ENCODE measurements at regions not wholly inside any gene's neighbourhood (a gene's known extent, or its start where the extent isn't known, plus 50 kb on each side); places are given as distances from the start of the nearest gene placed in this dataset.

DNA sequence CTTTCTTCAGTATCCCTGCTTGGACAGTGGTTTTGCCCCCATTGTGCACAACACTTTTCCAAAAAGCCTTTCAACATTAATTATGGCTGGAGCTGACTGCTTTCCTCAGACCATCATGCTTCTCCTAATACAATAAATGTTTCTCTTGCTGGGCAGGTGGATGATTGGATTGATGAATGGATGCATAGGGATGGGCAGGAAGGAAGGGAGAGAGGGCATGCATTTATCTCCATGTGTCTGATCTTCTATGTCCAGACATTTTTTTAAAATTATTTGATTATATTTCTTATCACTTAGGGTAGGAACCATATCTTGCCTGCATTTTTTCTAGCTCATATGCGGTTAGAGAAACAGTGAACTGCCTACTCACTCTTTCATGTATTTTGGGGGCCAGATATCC, 218.5 kb downstream of the PRL start:
- DNase-seq (ENCODE audit: extremely low read depth, low read depth, low spot score), result no peak

GRCh38 chr6:22078802-22079545, 217.9 kb downstream of the PRL start:
- DNase-seq (ENCODE audit: extremely low read depth, low read depth, low spot score), result no peak

- DNase-seq (ENCODE audit: extremely low read depth, low read depth, low spot score), result no peak
These were observed 217.1 kb downstream of the PRL start for GRCh38 chr6:22079783-22080182.

GRCh38 chr6:22081709-22082108, 215.1 kb downstream of the PRL start:
- DNase-seq (ENCODE audit: extremely low read depth, low read depth, low spot score), result no peak

- DNase-seq (ENCODE audit: extremely low read depth, low read depth, low spot score), result no peak
These were observed 214.6 kb downstream of the PRL start for GRCh38 chr6:22082218-22082617.

DNA sequence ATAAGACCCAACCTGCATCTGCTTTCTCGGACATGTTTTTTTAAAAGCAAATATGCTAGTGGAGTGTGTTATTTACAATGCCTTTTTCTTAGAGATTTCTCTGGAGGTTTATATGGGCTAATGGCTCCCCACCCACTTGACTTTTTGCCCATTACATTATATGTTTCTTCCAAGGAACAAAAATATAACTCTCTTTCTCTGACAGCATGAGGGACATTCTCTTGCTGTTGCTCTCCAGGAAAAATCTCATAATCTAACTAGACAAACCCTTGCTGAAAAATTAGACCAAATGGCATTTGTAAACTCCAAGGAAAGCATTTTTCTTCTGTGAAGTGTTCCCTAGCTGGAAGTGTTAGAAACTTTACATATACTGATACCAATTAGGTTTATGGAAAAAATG, 213.7 kb downstream of the PRL start:
- no peak for DNase-seq (ENCODE audit: extremely low read depth, low read depth, low spot score)

- DNase-seq (ENCODE audit: extremely low read depth, low read depth, low spot score), result no peak
These were observed 208.7 kb downstream of the PRL start for GRCh38 chr6:22087960-22088706.

DNA sequence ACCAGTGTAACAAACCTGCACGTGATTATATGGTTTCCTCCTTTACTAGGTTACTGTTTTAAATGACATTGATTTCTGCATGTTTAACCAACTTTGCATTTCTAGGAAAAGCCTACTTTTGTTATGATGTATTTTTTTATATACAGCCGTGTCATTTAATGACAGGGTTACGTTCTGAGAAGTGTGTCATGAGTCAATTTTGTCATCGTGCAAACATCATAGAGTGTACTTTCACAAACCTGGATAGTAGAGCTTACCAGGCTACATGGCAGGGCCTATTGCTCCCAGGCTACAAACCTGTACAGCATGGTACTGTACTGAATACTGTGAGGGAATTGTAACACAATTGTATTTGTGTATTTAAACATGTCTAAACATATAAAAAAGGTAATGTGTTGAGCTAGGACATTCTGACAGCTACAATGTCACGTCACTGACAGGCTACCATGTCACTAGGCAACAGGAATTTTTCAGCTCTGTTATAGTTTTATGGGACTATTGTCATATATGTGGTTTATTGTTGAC, 205.3 kb downstream of the PRL start:
- DNase-seq (ENCODE audit: extremely low read depth, low read depth, low spot score), result no peak

GRCh38 chr6:22095836-22096235, 201.0 kb downstream of the PRL start:
- no peak for DNase-seq (ENCODE audit: extremely low read depth, low read depth, low spot score)

DNA sequence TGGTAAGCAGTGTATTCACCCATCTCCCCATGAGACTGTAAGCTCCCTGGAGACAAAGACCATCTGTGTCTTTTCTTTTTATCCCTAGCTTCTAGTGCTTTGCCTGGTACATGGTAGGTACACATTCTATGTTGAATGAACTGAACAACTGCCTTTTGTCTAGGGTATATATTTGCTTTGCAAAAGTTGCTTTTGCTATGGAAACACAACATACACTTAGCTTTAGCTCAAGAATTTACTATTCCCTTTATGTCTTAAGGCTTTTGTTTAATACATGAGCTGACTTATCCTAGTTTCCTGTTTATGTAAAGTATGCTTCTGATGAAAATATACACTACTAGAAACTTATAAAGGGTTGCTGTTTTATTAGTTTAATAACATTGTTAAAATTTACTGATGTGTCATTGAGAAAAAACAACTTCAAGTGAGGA, 198.2 kb downstream of the PRL start:
- DNase-seq (ENCODE audit: extremely low read depth, low read depth, low spot score), result no peak

DNA sequence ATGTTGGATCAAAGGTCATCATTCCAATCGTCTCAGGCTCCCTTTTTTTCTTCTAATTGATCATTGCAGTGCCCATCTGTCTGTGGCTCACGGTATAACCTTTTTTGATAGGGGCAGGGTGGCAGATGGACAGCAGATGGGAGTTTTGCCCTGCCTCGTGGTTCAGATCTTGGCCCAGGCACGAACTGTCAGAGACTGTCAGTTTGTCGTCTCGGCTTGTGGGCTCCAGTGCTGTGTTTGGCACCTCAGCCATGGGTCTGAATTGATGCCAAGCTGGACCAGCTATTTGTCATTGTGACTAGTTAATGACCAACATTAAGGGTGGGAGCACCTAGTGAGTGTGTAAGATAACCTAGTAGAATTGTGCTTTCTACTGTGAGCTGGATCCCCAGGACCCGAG, 197.6 kb downstream of the PRL start:
- DNase-seq (ENCODE audit: extremely low read depth, low read depth, low spot score), result no peak

GRCh38 chr6:22099923-22100322, 196.9 kb downstream of the PRL start:
- DNase-seq (ENCODE audit: extremely low read depth, low read depth, low spot score), result no peak

DNA sequence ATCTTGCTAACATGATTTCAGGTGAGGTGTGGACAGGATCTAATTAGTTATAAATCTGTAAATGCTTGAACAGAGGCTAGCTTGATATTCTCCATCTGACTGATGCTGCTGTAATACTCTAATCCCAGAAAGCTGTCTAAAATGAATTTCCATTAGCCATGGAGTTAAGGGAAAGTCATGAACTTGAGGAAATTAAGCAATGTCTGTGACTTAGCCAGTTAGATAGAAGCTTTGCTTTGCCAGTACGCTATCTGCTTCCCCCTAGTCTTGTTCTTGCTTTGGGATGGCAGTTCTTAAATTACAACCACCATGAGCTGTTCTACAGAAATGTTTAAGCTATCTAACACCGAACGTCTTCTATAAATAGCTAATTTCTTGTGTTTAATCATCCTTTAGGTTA, 195.7 kb downstream of the PRL start:
- no peak for DNase-seq (ENCODE audit: extremely low read depth, low read depth, low spot score)

DNA sequence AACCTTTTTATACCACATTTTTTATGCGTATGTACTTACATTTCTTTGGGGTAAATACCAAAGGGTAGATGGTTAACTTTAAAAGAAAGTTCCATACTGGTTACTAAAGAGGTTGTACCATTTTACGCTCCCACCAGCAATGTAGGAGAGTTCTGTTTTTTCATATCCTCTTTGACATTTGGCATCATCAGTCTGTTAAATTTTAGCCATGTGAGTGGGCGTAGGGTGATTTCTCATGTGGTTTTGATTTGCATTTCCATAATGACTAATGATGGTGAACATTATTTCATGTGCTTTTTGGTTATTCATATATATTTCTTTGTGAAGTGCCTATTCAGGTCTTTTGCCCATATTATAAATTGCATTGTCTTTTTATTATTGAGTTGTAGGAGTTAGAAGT, 194.2 kb downstream of the PRL start:
- no peak for DNase-seq (ENCODE audit: extremely low read depth, low read depth, low spot score)

DNA sequence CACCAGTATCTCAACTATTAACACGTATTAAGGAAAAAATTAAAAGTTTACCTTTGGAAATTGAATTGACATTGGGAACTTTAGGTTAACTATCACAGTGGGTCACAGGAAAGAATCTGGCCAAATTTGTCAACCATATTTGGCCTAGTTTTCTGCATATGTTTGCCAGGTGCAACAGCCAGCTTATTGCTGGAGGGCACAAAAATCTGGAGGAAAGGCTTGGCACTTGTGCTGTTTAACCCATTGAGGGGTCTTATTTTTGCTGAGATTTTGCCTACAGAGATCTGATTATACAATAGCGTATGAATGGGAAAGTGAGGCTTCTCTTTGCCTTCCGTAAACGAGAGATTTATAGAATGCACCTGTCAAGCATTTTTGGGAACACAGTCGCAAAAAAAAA, 190.4 kb downstream of the PRL start:
- no peak for DNase-seq (ENCODE audit: extremely low read depth, low read depth, low spot score)

DNA sequence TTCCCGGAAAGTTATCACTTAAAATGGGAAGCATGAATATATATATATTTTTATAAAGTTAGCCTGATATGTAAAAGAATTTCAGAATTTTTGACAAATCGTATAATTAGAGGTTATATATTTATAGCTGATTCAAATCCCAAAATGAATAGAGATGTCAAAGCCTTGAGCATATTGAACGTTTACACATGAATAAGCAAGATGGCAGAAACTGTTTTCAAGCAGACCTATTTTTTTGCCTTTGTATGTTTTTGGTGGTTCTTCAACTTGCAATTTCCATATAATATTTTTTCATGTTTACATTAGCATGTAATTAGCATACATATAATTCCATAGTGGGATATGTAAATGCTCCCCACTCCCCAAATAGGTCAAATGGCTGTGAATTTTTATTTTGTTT, 189.9 kb downstream of the PRL start:
- no peak for DNase-seq (ENCODE audit: extremely low read depth, low read depth, low spot score)

- DNase-seq (ENCODE audit: extremely low read depth, low read depth, low spot score), result no peak
These were observed 188.6 kb downstream of the PRL start for GRCh38 chr6:22108199-22108598.

GRCh38 chr6:22110061-22110460, 186.8 kb downstream of the PRL start:
- no peak for DNase-seq (ENCODE audit: extremely low read depth, low read depth, low spot score)

DNA sequence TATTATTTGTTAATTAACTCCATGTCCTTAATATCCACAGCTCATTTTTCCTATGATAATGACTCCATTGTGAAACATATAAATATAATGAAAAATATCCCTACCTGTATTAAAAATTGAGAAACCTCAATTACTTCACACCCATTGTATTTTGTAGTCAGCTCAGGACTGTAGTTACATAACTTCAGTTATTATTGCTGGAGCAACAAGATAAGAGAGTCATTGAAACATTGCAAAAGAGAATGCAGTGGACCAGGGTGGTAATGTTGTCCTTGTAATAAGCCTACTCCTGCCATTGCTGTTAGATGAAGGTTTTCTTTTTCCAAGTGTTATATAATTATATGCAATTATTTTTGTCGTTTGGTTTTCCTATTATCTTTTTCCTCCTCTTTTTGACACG, 184.4 kb downstream of the PRL start:
- no peak for DNase-seq (ENCODE audit: extremely low read depth, low read depth, low spot score)

GRCh38 chr6:22113026-22113766, 183.6 kb downstream of the PRL start:
- peak; percentile 82 for DNase-seq (ENCODE audit: extremely low read depth, low read depth, low spot score)

GRCh38 chr6:22115559-22115958, 181.3 kb downstream of the PRL start:
- DNase-seq (ENCODE audit: extremely low read depth, low read depth, low spot score), result no peak
